Neuronal stem cell (in vitro differentiated cells): ENCODE measurements at regions not wholly inside any gene's neighbourhood (a gene's known extent, or its start where the extent isn't known, plus 50 kb on each side); places are given as distances from the start of the nearest gene placed in this dataset.

Source experiments
- DNase-seq: peaks from one replicate; pipeline ENCODE4 v3.0.0-alpha.2; 2013; ENCODE audit warnings: low spot score
- H2AFZ ChIP-seq: one replicate; pipeline ENCODE4 v1.6.1; 2013; ENCODE audit warnings: mild to moderate bottlenecking, low read length, inconsistent platforms
- H2AK5ac ChIP-seq: 2 replicates; pipeline ENCODE4 v1.6.1; 2013; ENCODE audit warnings: low read depth, mild to moderate bottlenecking, inconsistent platforms, low read length, moderate library complexity, mixed read lengths
- H2BK120ac ChIP-seq: 2 replicates; pipeline ENCODE4 v1.6.1; 2013; ENCODE audit warnings: low read depth, mild to moderate bottlenecking, inconsistent platforms, low read length, moderate library complexity, mixed read lengths
- H2BK12ac ChIP-seq: one replicate; pipeline ENCODE4 v1.6.1; 2013; ENCODE audit warnings: low read length, inconsistent platforms
- H2BK15ac ChIP-seq: 2 replicates; pipeline ENCODE4 v1.6.1; 2013; ENCODE audit warnings: mild to moderate bottlenecking, low read length, inconsistent platforms, mixed read lengths
- H2BK5ac ChIP-seq: one replicate; pipeline ENCODE4 v1.6.1; 2013; ENCODE audit warnings: inconsistent platforms, mild to moderate bottlenecking, low read length, moderate library complexity
- H3K14ac ChIP-seq: one replicate; pipeline ENCODE4 v1.6.1; 2013; ENCODE audit warnings: low read length, inconsistent platforms
- H3K18ac ChIP-seq: 2 replicates; pipeline ENCODE4 v1.6.1; 2013; ENCODE audit warnings: low read length, inconsistent platforms
- H3K23ac ChIP-seq: 2 replicates; pipeline ENCODE4 v1.6.1; 2013; ENCODE audit warnings: low read depth, mild to moderate bottlenecking, mixed read lengths, low read length, inconsistent platforms; ENCODE audit not compliant: poor library complexity
- H3K27ac ChIP-seq: replicated peaks from 3 replicates; pipeline ENCODE4 v1.5.1; 2013; ENCODE audit warnings: low read length, inconsistent platforms
- H3K27me3 ChIP-seq, 3 experiments: 2 replicates each; pipeline ENCODE4 v1.6.1; 2013; ENCODE audit warnings: low read length in 3 of 3, mild to moderate bottlenecking in 2 of 3, inconsistent platforms in 1 of 3, low read depth in 1 of 3, mixed read lengths in 1 of 3, moderate library complexity in 1 of 3; ENCODE audit not compliant: control insufficient read depth in 3 of 3, insufficient read depth in 3 of 3
- H3K36me3 ChIP-seq, 2 donors: replicated peaks in 1 of 2; 2 replicates each; pipeline ENCODE4 v1.6.1; 2013; ENCODE audit warnings: low read length in 2 of 2; ENCODE audit not compliant: control insufficient read depth in 2 of 2, insufficient read depth in 2 of 2
- H3K4ac ChIP-seq: 2 replicates; pipeline ENCODE4 v1.6.1; 2013; ENCODE audit warnings: inconsistent platforms, mild to moderate bottlenecking, low read length, moderate library complexity
- H3K4me1 ChIP-seq, 2 donors: 1 replicate in 1 of 2; 2 replicates in 1 of 2; pipeline ENCODE4 v1.6.1; 2013; ENCODE audit warnings: low read length in 2 of 2, low read depth in 1 of 2; ENCODE audit not compliant: control insufficient read depth in 2 of 2, insufficient read depth in 1 of 2
- H3K4me2 ChIP-seq: one replicate; pipeline ENCODE4 v1.6.1; 2013; ENCODE audit warnings: mild to moderate bottlenecking, low read length, inconsistent platforms; ENCODE audit not compliant: insufficient read depth, poor library complexity, severe bottlenecking
- H3K4me3 ChIP-seq, 2 donors: 2 replicates each; pipeline ENCODE4 v1.5.1; 2013; ENCODE audit warnings: low read length in 2 of 2, mild to moderate bottlenecking in 2 of 2, inconsistent platforms in 1 of 2, moderate library complexity in 1 of 2
- H3K79me1 ChIP-seq: one replicate; pipeline ENCODE4 v1.6.1; 2013; ENCODE audit warnings: low read depth, mild to moderate bottlenecking, inconsistent platforms, low read length, moderate library complexity
- H3K9ac ChIP-seq: one replicate; pipeline ENCODE4 v1.6.1; 2013; ENCODE audit warnings: mild to moderate bottlenecking, low read depth, low read length, inconsistent platforms; ENCODE audit not compliant: poor library complexity
- H3K9me3 ChIP-seq, 2 donors: replicated peaks in 1 of 2; 2 replicates each; pipeline versions ENCODE3 to v1.6.1; 2013; ENCODE audit warnings: low read length in 2 of 2, mild to moderate bottlenecking in 2 of 2, inconsistent platforms in 1 of 2, low read depth in 1 of 2, mixed read lengths in 1 of 2, moderate library complexity in 1 of 2; ENCODE audit not compliant: control insufficient read depth in 2 of 2, insufficient read depth in 1 of 2
- H4K8ac ChIP-seq: one replicate; pipeline ENCODE4 v1.6.1; 2013; ENCODE audit warnings: low read depth, mild to moderate bottlenecking, inconsistent platforms, low read length, moderate library complexity
- H4K91ac ChIP-seq: one replicate; pipeline ENCODE4 v1.6.1; 2013; ENCODE audit warnings: low read length, low read depth, mild to moderate bottlenecking, inconsistent platforms; ENCODE audit not compliant: poor library complexity
- WGBS, 2 donors: extraction: QIAGEN DNeasy Blood & Tissue Kit; methylation state at CpG; one replicate each; pipeline ENCODE4 v1.1.7; 2013; ENCODE audit warnings: missing lambda C conversion rate in 2 of 2, mixed read lengths in 1 of 2; ENCODE audit not compliant: insufficient read length in 2 of 2, insufficient replicate concordance in 1 of 2; ENCODE audit errors: extremely low coverage in 2 of 2; 5-methylcytosine and 5-hydroxymethylcytosine counted together

GRCh38 chr11:105469931-105470330 lies 139.9 kb upstream of the GRIA4 start:
- H4K8ac ChIP-seq: no peak overlapping the region
- no peak overlapping the region for H3K23ac ChIP-seq
- H3K79me1 ChIP-seq: no peaks in the 10 kb centered on the region
- no peak overlapping the region for H2AK5ac ChIP-seq
- no peak overlapping the region for H3K27ac ChIP-seq
- no peak overlapping the region for H3K4ac ChIP-seq
- no peak overlapping the region for H2BK15ac ChIP-seq
- H3K14ac ChIP-seq: no peak overlapping the region
- H4K91ac ChIP-seq: no peak overlapping the region
- no CpG with 5 or more reads among the region's 1 CpG for WGBS, 2 donors
- no peak for DNase-seq
- H3K4me3 ChIP-seq: no peak overlapping the region
- no peak overlapping the region for H2AFZ ChIP-seq
- no peak overlapping the region for H2BK12ac ChIP-seq
- H3K27me3 ChIP-seq: no peaks in the 10 kb centered on the region
- no peak overlapping the region for H2BK5ac ChIP-seq
- H3K4me1 ChIP-seq: no peaks in the 10 kb centered on the region
- no peak overlapping the region for H3K18ac ChIP-seq
- H3K9me3 ChIP-seq: no peaks in the 10 kb centered on the region
- H3K4me2 ChIP-seq: no peak overlapping the region
- no peaks in the 10 kb centered on the region for H3K36me3 ChIP-seq
- H3K9ac ChIP-seq: no peak overlapping the region
- H2BK120ac ChIP-seq: no peak overlapping the region

- no peak overlapping the region for H2AK5ac ChIP-seq
- no peak overlapping the region for H3K4ac ChIP-seq
- no peaks in the 10 kb centered on the region for H3K27me3 ChIP-seq
- H2BK120ac ChIP-seq: no peak overlapping the region
- no peak overlapping the region for H3K18ac ChIP-seq
- H4K8ac ChIP-seq: no peak overlapping the region
- no peaks in the 10 kb centered on the region for H3K4me1 ChIP-seq
- H3K9ac ChIP-seq: no peak overlapping the region
- H3K79me1 ChIP-seq: no peaks in the 10 kb centered on the region
- H3K36me3 ChIP-seq: no peaks in the 10 kb centered on the region
- H2BK5ac ChIP-seq: no peak overlapping the region
- no peak overlapping the region for H2BK15ac ChIP-seq
- H3K4me2 ChIP-seq: no peak overlapping the region
- no peak overlapping the region for H3K23ac ChIP-seq
- no CpG with 5 or more reads among the region's 3 CpGs for WGBS, 2 donors
- no peak overlapping the region for H4K91ac ChIP-seq
- no peak overlapping the region for H2AFZ ChIP-seq
- no peaks in the 10 kb centered on the region for H3K9me3 ChIP-seq
- H2BK12ac ChIP-seq: no peak overlapping the region
- H3K4me3 ChIP-seq: no peak overlapping the region
- no peak for DNase-seq
- H3K14ac ChIP-seq: no peak overlapping the region
- H3K27ac ChIP-seq: no peak overlapping the region
These were observed 141.7 kb upstream of the GRIA4 start for GRCh38 chr11:105468154-105468553.

- Histone ChIP-seq H3K27me3 (no peaks in the 10 kb centered on the region), H3K36me3 (no peaks in the 10 kb centered on the region), H2BK120ac (no peak overlapping the region), H2BK15ac (no peak overlapping the region), H3K9me3 (no peaks in the 10 kb centered on the region), H3K14ac (no peak overlapping the region), H3K9ac (no peak overlapping the region), H2BK5ac (no peak overlapping the region), H2AFZ (no peak overlapping the region), H2AK5ac (no peak overlapping the region), H4K8ac (no peak overlapping the region), H3K27ac (no peak overlapping the region), H2BK12ac (no peak overlapping the region), H3K23ac (no peak overlapping the region), H4K91ac (no peak overlapping the region), H3K4ac (no peak overlapping the region), H3K79me1 (no peaks in the 10 kb centered on the region), H3K4me1 (no peaks in the 10 kb centered on the region), H3K4me2 (no peak overlapping the region), H3K4me3 (no peak overlapping the region), H3K18ac (no peak overlapping the region)
- DNase-seq: no peak
- WGBS, 2 donors: no CpG with 5 or more reads among the region's 2 CpGs
These were observed 143.2 kb upstream of the GRIA4 start for GRCh38 chr11:105466582-105467228.

GRCh38 chr11:105458071-105458470 lies 151.8 kb upstream of the GRIA4 start:
- Histone ChIP-seq H2AFZ (no peak overlapping the region), H3K18ac (no peak overlapping the region), H3K4me3 (no peak overlapping the region), H2BK120ac (no peak overlapping the region), H2AK5ac (no peak overlapping the region), H3K9ac (no peak overlapping the region), H3K27ac (no peak overlapping the region), H3K23ac (no peak overlapping the region), H3K79me1 (no peaks in the 10 kb centered on the region), H3K27me3 (no peaks in the 10 kb centered on the region), H3K9me3 (no peaks in the 10 kb centered on the region), H3K36me3 (no peaks in the 10 kb centered on the region), H4K91ac (no peak overlapping the region), H3K14ac (no peak overlapping the region), H3K4ac (no peak overlapping the region), H3K4me2 (no peak overlapping the region), H4K8ac (no peak overlapping the region), H2BK15ac (no peak overlapping the region), H2BK12ac (no peak overlapping the region), H2BK5ac (no peak overlapping the region), H3K4me1 (no peaks in the 10 kb centered on the region)
- WGBS, 2 donors: no CpG with 5 or more reads among the region's 9 CpGs
- DNase-seq: no peak
